ENCODE measurements at regions not wholly inside any gene's neighbourhood (a gene's known extent, or its start where the extent isn't known, plus 50 kb on each side); places are given as distances from the start of the nearest gene placed in this dataset.

DNA sequence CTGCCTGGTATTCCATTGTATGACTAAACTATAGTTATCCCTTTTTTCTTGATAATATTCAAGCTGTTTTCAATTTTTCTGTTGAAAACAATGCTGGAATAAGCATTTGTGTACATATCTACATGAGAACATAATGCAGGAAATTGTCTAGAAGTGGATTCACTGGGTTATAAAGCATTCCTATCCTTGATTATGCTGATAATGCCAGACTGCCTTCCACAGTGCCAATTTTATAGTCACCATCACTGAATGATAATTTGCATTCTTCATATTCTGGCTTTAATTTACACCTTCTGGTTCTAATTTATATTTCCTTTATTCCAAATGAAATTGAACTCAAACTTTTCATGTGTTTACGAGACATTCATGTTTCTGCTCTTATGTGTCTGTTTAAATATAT is 651.0 kb upstream of the PLXNA2 start:
- Histone ChIP-seq H3K27me3 (no peaks in the 10 kb centered on the region), H3K4me3 (no peak overlapping the region), H3K4me1 (no peaks in the 10 kb centered on the region), H3K36me3 (no peaks in the 10 kb centered on the region), H3K27ac (no peak overlapping the region), H3K9me3 (no peaks in the 10 kb centered on the region)
- ATAC-seq, result no peak
- 80 to 88% methylated on average over 1 of the region's 1 CpG for WGBS, 2 donors (ENCODE audit: low coverage in 1 of 2)
- TF ChIP-seq POLR2A (IDR thresholded peaks at IDR 0.05) (no peak), POLR2AphosphoS5 (IDR thresholded peaks at IDR 0.05) (no peak), EP300 (IDR thresholded peaks at IDR 0.05) (no peak)
- TF ChIP-seq, protein P1, sequence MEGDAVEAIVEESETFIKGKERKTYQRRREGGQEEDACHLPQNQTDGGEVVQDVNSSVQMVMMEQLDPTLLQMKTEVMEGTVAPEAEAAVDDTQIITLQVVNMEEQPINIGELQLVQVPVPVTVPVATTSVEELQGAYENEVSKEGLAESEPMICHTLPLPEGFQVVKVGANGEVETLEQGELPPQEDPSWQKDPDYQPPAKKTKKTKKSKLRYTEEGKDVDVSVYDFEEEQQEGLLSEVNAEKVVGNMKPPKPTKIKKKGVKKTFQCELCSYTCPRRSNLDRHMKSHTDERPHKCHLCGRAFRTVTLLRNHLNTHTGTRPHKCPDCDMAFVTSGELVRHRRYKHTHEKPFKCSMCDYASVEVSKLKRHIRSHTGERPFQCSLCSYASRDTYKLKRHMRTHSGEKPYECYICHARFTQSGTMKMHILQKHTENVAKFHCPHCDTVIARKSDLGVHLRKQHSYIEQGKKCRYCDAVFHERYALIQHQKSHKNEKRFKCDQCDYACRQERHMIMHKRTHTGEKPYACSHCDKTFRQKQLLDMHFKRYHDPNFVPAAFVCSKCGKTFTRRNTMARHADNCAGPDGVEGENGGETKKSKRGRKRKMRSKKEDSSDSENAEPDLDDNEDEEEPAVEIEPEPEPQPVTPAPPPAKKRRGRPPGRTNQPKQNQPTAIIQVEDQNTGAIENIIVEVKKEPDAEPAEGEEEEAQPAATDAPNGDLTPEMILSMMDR (IDR thresholded peaks at IDR 0.05), result no peak

DNA sequence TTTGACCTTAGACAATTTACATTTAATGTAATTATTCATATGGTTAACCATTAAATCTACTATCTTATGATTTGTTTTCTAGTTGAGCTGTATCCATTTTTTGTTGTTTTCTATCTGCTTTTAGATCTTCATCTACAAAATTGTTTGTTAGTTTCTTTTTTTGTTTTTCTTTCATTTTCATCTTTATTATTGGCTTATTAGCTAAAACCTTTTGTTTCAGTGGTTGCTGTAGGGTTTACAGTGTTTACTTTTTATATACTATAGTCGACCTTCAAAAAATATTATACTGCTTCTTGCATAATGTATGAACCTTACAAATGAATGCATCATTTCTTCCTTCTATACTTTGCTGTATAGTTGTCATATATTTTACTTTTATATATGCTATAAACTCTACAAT is 651.6 kb upstream of the PLXNA2 start:
- H3K4me3 ChIP-seq, result no peak overlapping the region

DNA sequence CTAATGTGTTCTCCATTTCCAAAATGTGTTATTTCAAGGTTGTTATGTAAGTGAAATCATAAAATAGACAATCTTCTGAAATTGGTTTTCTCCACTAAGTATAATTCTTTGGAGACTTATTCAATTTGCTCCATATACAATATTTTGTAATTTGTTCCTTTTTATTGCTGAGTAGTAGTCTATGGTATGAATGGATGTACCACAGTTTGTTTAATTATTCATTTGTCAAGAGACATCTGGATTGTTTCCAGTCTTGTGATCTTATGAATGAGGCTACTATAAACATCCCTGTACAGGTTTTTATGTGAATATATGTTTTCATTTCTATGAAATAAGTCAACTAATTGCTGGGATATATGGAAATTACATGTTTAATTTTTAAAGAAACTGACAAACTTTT is 652.6 kb upstream of the PLXNA2 start:
- no peak overlapping the region for H3K27ac ChIP-seq
- no peaks in the 10 kb centered on the region for H3K9me3 ChIP-seq
- no peaks in the 10 kb centered on the region for H3K27me3 ChIP-seq
- no peak overlapping the region for H3K4me3 ChIP-seq
- no peaks in the 10 kb centered on the region for H3K4me1 ChIP-seq
- TF ChIP-seq EP300 (IDR thresholded peaks at IDR 0.05) (no peak), POLR2A (IDR thresholded peaks at IDR 0.05) (no peak), POLR2AphosphoS5 (IDR thresholded peaks at IDR 0.05) (no peak)
- TF ChIP-seq, protein P1 (IDR thresholded peaks at IDR 0.05), result no peak
- no peak for ATAC-seq
- no peaks in the 10 kb centered on the region for H3K36me3 ChIP-seq

More for the DNA sequence above, 651.6 kb upstream of the PLXNA2 start:
- Histone ChIP-seq H3K27me3 (no peaks in the 10 kb centered on the region), H3K4me1 (no peaks in the 10 kb centered on the region), H3K9me3 (no peaks in the 10 kb centered on the region), H3K27ac (no peak overlapping the region), H3K36me3 (no peaks in the 10 kb centered on the region)
- WGBS, 2 donors (ENCODE audit: low coverage in 1 of 2), result 67 to 76% methylated on average over 1 of the region's 1 CpG
- TF ChIP-seq, protein P1 (IDR thresholded peaks at IDR 0.05), result no peak
- no peak for TF ChIP-seq POLR2A (IDR thresholded peaks at IDR 0.05)
- TF ChIP-seq EP300 (IDR thresholded peaks at IDR 0.05), result no peak
- TF ChIP-seq POLR2AphosphoS5 (IDR thresholded peaks at IDR 0.05), result no peak
- no peak for ATAC-seq

DNA sequence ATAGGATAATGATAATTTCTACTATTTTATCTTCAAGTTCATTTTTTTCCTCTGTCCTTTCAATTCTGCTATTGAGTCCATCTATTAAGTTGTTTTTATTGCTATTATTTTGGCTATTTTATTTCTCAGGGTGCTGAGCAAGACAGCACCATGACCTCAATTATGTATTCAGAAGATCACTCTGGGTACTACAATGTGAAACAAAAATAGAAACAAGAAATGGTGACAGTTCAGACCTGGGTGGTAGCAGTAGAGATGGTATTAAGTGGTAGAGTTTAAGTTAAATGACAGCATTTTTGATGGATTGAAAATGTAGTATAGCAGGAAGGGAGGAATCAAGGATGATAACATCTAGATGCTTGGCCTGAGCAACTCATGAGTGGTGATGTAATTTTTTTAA is 655.3 kb upstream of the PLXNA2 start:
- no peaks in the 10 kb centered on the region for H3K36me3 ChIP-seq
- no peak overlapping the region for H3K4me3 ChIP-seq
- TF ChIP-seq POLR2AphosphoS5 (IDR thresholded peaks at IDR 0.05) (no peak), POLR2A (IDR thresholded peaks at IDR 0.05) (no peak), EP300 (IDR thresholded peaks at IDR 0.05) (no peak)
- TF ChIP-seq, protein P1 (IDR thresholded peaks at IDR 0.05), result no peak
- no peak for ATAC-seq
- H3K9me3 ChIP-seq, result no peaks in the 10 kb centered on the region
- H3K27me3 ChIP-seq, result no peaks in the 10 kb centered on the region
- H3K4me1 ChIP-seq, result no peaks in the 10 kb centered on the region
- H3K27ac ChIP-seq, result no peak overlapping the region

DNA sequence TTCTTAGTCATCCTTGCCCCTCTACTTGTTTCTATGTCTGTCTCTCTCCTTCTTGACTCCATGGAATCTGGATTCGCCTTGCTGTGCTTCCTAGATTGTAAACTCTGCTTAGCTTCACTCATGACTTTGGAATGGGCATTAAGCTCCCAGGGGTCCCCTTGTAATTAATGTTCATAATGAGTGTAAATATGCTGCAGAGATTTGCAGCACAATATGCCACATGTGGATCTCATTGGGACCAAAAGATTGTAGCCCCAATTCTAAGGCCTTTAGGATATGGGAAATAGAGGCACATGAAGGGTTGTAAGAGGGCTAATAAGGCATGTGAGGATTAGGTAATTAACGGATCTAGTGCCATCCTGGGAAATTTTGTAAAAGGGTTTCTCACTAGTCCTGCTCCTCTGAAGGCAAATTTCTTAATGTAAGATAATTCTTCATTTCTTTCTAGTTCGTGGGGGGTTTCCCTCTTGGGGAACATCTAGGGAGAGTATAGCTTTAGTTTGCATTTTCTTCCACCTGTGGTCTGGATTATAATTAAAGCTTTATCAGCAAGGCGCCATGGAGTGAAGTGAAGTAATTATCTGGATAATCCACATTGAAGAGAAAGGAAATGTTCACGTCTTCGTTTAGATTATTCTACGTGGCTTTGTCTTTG is 659.2 kb upstream of the PLXNA2 start:
- H3K9me3 ChIP-seq, result no peaks in the 10 kb centered on the region
- no peak overlapping the region for H3K4me3 ChIP-seq
- no peaks in the 10 kb centered on the region for H3K27me3 ChIP-seq
- H3K27ac ChIP-seq, result no peak overlapping the region
- ATAC-seq, result no peak
- H3K4me1 ChIP-seq, result no peaks in the 10 kb centered on the region
- H3K36me3 ChIP-seq, result no peaks in the 10 kb centered on the region
- TF ChIP-seq POLR2A (IDR thresholded peaks at IDR 0.05) (no peak), EP300 (IDR thresholded peaks at IDR 0.05) (no peak), POLR2AphosphoS5 (IDR thresholded peaks at IDR 0.05) (no peak)
- TF ChIP-seq, protein P1 (IDR thresholded peaks at IDR 0.05), result no peak
- 83 to 85% methylated on average over 6 to 7 of the region's 7 CpGs for WGBS, 2 donors (ENCODE audit: low coverage in 1 of 2)
